Esophagus muscularis mucosa (tissue), 4 donors: ENCODE measurements at regions not wholly inside any gene's neighbourhood (a gene's known extent, or its start where the extent isn't known, plus 50 kb on each side); places are given as distances from the start of the nearest gene placed in this dataset.

Experiments
- EP300 ChIP-seq: sonication (generic); formaldehyde crosslinking; IDR thresholded peaks from one replicate; pipeline ENCODE4 v1.6.1; 2017; ENCODE audit warnings: antibody characterized with exemption
- POLR2A ChIP-seq: fragments of 450-650 bp; IDR thresholded peaks from one replicate; pipeline ENCODE4 v1.6.1; 2017; ENCODE audit warnings: antibody characterized with exemption, moderate library complexity, mild to moderate bottlenecking, low read depth
- TF ChIP-seq, protein P1 (sequence below), 3 experiments: fragments of 200-600 bp in 2 of 3; fragments of 450-650 bp in 1 of 3; sonication (generic) in 2 of 3; IDR thresholded peaks; one replicate each; pipeline ENCODE4 v1.5.1; 2017 to 2019; ENCODE audit warnings: antibody characterized with exemption in 3 of 3, mild to moderate bottlenecking in 2 of 3, moderate library complexity in 1 of 3

DNA sequence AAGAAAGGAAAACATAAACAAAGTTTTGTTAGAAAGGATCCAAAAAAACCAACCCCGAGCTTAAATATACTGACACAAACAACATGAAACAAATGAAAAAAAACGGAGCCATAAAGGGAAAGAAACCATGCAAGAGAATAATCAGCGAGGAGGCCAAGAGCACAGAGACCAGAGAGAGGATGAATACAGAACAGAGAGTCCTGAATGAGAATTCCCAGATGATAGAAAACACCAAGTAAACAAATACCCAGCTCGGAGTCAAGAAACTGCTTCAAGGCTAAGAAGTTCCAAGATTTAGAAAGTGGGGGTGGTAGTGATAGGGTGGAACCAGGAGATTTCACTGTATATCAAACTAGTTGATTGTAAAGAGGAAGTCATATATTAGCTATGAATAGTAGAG is 313.3 kb downstream of the OSR1 start:
- no peak for TF ChIP-seq EP300
- TF ChIP-seq, protein P1, sequence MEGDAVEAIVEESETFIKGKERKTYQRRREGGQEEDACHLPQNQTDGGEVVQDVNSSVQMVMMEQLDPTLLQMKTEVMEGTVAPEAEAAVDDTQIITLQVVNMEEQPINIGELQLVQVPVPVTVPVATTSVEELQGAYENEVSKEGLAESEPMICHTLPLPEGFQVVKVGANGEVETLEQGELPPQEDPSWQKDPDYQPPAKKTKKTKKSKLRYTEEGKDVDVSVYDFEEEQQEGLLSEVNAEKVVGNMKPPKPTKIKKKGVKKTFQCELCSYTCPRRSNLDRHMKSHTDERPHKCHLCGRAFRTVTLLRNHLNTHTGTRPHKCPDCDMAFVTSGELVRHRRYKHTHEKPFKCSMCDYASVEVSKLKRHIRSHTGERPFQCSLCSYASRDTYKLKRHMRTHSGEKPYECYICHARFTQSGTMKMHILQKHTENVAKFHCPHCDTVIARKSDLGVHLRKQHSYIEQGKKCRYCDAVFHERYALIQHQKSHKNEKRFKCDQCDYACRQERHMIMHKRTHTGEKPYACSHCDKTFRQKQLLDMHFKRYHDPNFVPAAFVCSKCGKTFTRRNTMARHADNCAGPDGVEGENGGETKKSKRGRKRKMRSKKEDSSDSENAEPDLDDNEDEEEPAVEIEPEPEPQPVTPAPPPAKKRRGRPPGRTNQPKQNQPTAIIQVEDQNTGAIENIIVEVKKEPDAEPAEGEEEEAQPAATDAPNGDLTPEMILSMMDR (IDR thresholded peaks at IDR 0.05): no peak
- no peak for TF ChIP-seq POLR2A
